DMS 273 (cell line): ENCODE measurements at regions not wholly inside any gene's neighbourhood (a gene's known extent, or its start where the extent isn't known, plus 50 kb on each side); places are given as distances from the start of the nearest gene placed in this dataset.

Experiments
- DNase-seq: peaks from one replicate; lab custom pipeline; 2025; ENCODE audit not compliant: unreplicated experiment; lab: John Stamatoyannopoulos, UW

DNA sequence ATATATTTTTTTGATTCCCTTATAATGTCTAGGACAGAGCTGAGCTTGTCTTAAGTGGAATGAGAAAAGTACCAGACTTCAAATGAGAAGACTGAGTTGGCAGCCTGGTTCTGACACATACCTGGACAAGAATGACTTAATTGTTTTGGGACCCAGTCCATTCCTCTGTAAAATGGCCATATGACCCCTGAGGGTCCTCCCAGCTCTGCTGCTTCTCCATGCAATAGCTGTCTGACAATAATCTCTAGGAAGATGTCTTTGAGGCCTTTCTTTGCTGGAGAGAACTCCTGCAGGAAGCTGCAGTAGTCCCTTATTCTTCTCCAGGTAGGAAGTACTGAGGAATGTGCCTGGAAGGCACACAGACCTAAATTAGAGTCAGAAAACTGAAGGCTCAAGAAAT is 55.9 kb upstream of the SLIT3 start:
- no peak for DNase-seq

GRCh38 chr5:169356181-169356580 is 55.2 kb upstream of the SLIT3 start:
- no peak for DNase-seq

DNA sequence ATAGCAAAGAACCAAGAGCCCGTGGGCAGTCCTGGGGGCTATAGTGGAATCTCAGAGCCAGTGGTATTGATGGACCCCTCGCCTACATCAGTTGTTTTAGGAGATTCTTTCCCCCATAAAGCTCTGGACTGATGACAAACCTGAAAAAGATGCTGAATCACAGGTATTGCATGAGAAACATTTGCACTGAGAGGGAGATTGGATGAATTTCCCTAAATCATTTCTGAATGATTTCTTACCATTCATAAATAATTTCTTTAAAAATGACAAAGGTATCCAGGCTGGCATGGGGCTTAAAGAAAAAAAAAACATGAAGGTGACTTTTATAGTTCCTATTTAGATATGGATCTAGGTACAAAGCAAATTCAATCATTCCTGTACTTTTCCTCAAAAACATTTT is 54.0 kb upstream of the SLIT3 start:
- DNase-seq: no peak

GRCh38 chr5:169354263-169354662 is 53.3 kb upstream of the SLIT3 start:
- DNase-seq: no peak

DNA sequence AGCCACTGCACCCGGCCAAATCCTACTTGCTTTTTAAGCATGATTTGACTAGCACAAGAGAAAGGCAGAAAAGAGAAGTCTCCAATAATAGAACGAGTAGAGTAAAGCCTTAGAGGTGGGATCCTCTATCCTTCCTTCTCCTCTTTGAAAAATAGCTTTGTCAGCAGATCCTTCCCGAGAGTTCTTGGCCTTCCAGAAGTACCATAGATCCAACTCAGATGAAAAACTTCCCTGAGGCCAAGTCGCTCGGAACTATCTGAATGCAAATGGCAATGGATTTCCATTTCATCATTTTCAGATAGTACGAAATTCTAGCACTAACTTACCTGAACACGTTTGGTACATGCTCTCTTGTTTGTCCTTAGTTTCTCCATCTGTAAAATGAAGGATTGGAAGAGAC is 52.0 kb upstream of the SLIT3 start:
- no peak for DNase-seq

DNA sequence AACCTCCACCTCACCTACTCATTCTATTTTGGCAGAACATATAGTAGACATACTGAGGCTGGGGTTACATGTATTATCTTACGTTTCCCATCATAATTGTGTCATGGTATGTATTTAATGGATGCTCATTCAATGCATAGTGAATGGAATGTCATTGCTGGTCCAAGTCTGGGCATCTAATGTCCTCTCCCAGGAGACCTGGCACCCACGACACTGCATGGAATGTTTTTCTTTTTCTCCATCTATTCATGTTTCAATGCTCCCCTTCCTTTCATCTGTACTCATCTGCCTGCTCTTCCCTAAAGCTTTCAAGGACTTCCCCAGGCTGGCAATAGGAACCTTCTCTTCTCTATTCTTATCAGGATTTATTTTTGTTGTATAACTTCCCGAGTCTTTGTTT is 50.8 kb upstream of the SLIT3 start:
- no peak for DNase-seq

GRCh38 chr5:169350759-169351240 is 49.9 kb upstream of the SLIT3 start:
- peak; percentile 50 for DNase-seq
